Parathyroid adenoma (tissue), 2 donors: ENCODE measurements at regions not wholly inside any gene's neighbourhood (a gene's known extent, or its start where the extent isn't known, plus 50 kb on each side); places are given as distances from the start of the nearest gene placed in this dataset.

Experiments used
- H2AFZ ChIP-seq: fragments of 300-600 bp; sonication (generic); one replicate; pipeline ENCODE4 v1.7.0; 2017; ENCODE audit warnings: antibody characterized with exemption, mild to moderate bottlenecking
- H3K27ac ChIP-seq: fragments of 300-600 bp; sonication (generic); one replicate; pipeline ENCODE4 v1.7.0; 2017
- H3K27me3 ChIP-seq: fragments of 300-600 bp; sonication (generic); one replicate; pipeline ENCODE4 v1.7.0; 2017; ENCODE audit warnings: low read length; ENCODE audit not compliant: control insufficient read depth, insufficient read depth
- H3K36me3 ChIP-seq: fragments of 300-600 bp; sonication (generic); one replicate; pipeline ENCODE4 v1.7.0; 2017; ENCODE audit warnings: low read length; ENCODE audit not compliant: control insufficient read depth, insufficient read depth
- H3K4me1 ChIP-seq: fragments of 300-600 bp; sonication (generic); one replicate; pipeline ENCODE4 v1.7.0; 2017; ENCODE audit warnings: control low read depth
- H3K4me2 ChIP-seq: fragments of 300-600 bp; sonication (generic); one replicate; pipeline ENCODE4 v1.7.0; 2017; ENCODE audit warnings: low read length
- H3K4me3 ChIP-seq: fragments of 300-600 bp; sonication (generic); one replicate; pipeline ENCODE4 v1.7.0; 2017; ENCODE audit warnings: low read depth, low read length
- H3K79me2 ChIP-seq: fragments of 300-600 bp; sonication (generic); one replicate; pipeline ENCODE4 v1.7.0; 2017; ENCODE audit warnings: control low read depth
- H3K9ac ChIP-seq: fragments of 300-600 bp; sonication (generic); one replicate; pipeline ENCODE4 v1.7.0; 2017; ENCODE audit warnings: mild to moderate bottlenecking
- H3K9me3 ChIP-seq: fragments of 300-600 bp; sonication (generic); one replicate; pipeline ENCODE4 v1.7.0; 2017; ENCODE audit warnings: low read length; ENCODE audit not compliant: control insufficient read depth
- TF ChIP-seq, protein P1 (sequence below): fragments of 300-600 bp; sonication (generic); IDR thresholded peaks from one replicate; pipeline ENCODE4 v1.7.0; 2017; ENCODE audit warnings: antibody characterized with exemption, mild to moderate bottlenecking
- donor health status: primary hyperparathyroidism.

DNA sequence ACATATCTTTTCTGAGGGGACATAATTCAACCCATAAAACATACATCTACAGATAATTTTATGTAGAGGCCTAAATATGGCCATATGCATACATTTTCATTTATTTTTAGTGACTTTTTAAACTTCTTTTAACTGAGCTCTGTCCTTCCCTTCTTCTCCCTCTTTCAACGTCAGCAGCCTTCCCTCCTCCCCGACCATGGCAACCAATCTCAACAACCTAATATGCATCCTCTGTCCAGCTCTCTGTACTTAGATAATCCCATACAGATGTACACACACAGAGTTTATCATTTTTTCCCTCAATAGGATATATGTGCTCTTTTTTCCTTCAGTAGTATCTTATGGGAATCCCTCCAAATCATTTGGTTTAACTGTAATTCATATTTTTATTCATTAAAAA is 94.3 kb downstream of the CCDC71L start:
- Histone ChIP-seq H3K4me2 (no peak overlapping the region), H3K4me1 (no peaks in the 10 kb centered on the region), H3K27me3 (no peaks in the 10 kb centered on the region), H2AFZ (no peak overlapping the region), H3K4me3 (no peak overlapping the region), H3K9ac (no peak overlapping the region), H3K27ac (no peak overlapping the region), H3K9me3 (no peaks in the 10 kb centered on the region), H3K79me2 (no peaks in the 10 kb centered on the region), H3K36me3 (no peaks in the 10 kb centered on the region)
- TF ChIP-seq, protein P1, sequence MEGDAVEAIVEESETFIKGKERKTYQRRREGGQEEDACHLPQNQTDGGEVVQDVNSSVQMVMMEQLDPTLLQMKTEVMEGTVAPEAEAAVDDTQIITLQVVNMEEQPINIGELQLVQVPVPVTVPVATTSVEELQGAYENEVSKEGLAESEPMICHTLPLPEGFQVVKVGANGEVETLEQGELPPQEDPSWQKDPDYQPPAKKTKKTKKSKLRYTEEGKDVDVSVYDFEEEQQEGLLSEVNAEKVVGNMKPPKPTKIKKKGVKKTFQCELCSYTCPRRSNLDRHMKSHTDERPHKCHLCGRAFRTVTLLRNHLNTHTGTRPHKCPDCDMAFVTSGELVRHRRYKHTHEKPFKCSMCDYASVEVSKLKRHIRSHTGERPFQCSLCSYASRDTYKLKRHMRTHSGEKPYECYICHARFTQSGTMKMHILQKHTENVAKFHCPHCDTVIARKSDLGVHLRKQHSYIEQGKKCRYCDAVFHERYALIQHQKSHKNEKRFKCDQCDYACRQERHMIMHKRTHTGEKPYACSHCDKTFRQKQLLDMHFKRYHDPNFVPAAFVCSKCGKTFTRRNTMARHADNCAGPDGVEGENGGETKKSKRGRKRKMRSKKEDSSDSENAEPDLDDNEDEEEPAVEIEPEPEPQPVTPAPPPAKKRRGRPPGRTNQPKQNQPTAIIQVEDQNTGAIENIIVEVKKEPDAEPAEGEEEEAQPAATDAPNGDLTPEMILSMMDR, result no peak

DNA sequence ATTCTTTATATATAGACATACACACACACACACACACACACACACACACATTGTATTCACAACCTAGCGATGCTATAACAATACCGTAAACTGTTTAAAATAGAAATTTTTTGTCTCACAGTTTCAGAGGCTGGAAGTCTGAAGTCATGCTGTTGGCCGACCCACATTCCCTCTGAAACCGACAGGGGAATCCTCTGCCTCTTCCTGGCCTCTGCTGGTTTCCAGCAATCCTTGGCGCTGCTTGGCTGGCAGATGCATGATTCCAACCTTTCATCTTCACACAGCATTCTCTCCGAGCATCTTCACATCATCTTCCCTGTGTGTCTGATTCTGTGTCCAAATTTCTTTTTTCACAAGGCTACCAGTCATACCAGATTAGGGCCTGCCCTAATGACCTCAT is 94.8 kb downstream of the CCDC71L start:
- Histone ChIP-seq H2AFZ (no peak overlapping the region), H3K4me3 (no peak overlapping the region), H3K9me3 (no peaks in the 10 kb centered on the region), H3K4me2 (no peak overlapping the region), H3K27me3 (no peaks in the 10 kb centered on the region), H3K27ac (no peak overlapping the region), H3K79me2 (no peaks in the 10 kb centered on the region), H3K36me3 (no peaks in the 10 kb centered on the region), H3K9ac (no peak overlapping the region), H3K4me1 (no peaks in the 10 kb centered on the region)
- TF ChIP-seq, protein P1, result no peak

DNA sequence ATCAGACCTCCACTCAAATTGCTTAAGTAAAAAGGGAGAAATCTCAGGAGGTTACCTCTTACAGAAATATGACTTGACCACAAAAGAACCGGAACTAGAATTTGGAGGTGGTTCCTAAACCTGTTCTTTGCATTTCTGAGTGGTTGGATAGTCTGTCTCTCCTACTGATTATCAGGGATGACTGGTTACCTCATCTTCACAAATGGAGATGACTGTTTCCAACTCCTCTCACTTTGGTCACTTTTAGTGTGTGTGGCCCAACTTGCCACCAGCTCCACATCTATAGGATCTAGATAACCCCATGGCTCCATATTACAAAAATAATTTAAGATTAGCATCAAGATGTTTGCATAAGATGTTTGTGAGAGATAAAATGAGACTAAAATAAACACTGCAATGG is 95.5 kb downstream of the CCDC71L start:
- Histone ChIP-seq H3K27ac (no peak overlapping the region), H3K27me3 (no peaks in the 10 kb centered on the region), H3K9me3 (no peaks in the 10 kb centered on the region), H3K4me3 (no peak overlapping the region), H3K36me3 (no peaks in the 10 kb centered on the region), H2AFZ (no peak overlapping the region), H3K79me2 (no peaks in the 10 kb centered on the region), H3K9ac (no peak overlapping the region), H3K4me2 (no peak overlapping the region), H3K4me1 (no peaks in the 10 kb centered on the region)
- TF ChIP-seq, protein P1, result no peak

DNA sequence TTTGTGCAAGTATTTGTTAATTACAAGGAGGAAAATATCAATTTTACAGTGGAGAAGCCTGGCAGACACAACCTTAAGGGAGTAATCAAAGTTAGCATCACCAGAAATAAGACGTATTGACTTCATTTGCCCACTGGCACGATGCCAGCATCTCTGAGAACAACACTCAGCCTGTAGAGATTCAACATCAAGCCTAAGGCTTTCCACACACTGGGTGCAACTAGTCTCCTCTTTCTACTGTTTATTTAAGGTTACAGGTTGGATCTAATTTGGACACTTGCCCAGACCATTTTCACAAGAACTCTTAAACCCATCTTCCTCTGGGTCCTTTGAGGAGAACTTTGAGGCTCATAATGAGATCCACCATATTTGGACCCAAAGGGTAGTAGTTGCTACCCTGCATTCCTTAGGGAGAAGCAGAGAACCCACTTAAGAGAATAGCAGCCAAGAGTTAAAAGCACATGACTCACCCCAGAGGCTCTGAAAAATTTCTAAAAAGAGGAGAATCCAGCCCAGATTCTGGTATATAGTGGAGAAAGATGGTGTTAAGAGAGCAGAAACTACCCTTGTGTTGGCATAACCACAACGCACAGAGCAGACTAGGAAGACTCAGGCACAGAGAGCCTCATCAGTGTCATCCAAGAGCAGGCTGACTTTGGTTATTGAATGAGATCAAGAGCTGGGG is 97.3 kb downstream of the CCDC71L start:
- H3K4me1 ChIP-seq, result no peaks in the 10 kb centered on the region
- H3K9ac ChIP-seq, result no peak overlapping the region
- no peaks in the 10 kb centered on the region for H3K79me2 ChIP-seq
- no peaks in the 10 kb centered on the region for H3K36me3 ChIP-seq
- no peak overlapping the region for H2AFZ ChIP-seq
- H3K27me3 ChIP-seq, result no peaks in the 10 kb centered on the region
- TF ChIP-seq, protein P1, result no peak
- H3K9me3 ChIP-seq, result no peaks in the 10 kb centered on the region
- no peak overlapping the region for H3K4me3 ChIP-seq
- H3K27ac ChIP-seq, result no peak overlapping the region
- no peak overlapping the region for H3K4me2 ChIP-seq

DNA sequence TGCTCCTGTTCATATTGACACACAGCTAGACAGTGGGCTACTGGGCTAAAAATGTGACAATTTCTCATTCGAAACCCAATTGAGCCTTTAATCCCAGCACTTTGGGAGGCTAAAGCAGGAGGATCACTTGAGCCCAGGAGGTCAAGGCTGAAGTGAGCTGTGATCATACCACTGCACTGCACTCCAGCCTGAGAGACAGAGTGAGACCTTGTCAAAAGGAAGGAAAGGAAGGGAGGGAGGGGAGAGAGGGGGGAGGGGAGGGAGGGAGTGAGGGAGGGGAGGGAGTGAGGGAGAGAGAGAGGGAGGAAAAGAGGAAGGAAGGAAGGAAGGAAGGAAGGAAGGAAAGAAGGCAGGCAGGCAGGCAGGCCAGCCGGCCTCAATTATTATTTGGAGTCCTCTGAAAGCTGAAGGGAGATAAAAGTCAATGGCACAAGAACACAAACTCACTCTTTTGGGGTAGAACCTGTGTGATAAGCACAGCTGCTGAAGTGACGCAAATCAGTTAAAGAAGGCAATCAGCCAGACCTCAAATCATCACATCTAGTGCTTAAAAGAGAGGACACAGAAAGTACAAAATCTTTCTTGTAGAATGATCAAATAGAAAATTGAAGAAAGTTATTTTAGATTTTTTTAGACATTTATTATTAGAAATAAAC is 98.1 kb downstream of the CCDC71L start:
- H2AFZ ChIP-seq, result no peak overlapping the region
- TF ChIP-seq, protein P1, result no peak
- no peaks in the 10 kb centered on the region for H3K4me1 ChIP-seq
- no peaks in the 10 kb centered on the region for H3K79me2 ChIP-seq
- no peak overlapping the region for H3K9ac ChIP-seq
- no peaks in the 10 kb centered on the region for H3K27me3 ChIP-seq
- no peaks in the 10 kb centered on the region for H3K36me3 ChIP-seq
- H3K27ac ChIP-seq, result no peak overlapping the region
- H3K9me3 ChIP-seq, result no peaks in the 10 kb centered on the region
- H3K4me3 ChIP-seq, result no peak overlapping the region
- H3K4me2 ChIP-seq, result no peak overlapping the region
